Fibroblast of villous mesenchyme (primary cell): ENCODE measurements at regions not wholly inside any gene's neighbourhood (a gene's known extent, or its start where the extent isn't known, plus 50 kb on each side); places are given as distances from the start of the nearest gene placed in this dataset.

Source experiments
- DNase-seq: peaks from one replicate; pipeline ENCODE4 v3.0.0-alpha.2; 2010; ENCODE audit warnings: low read depth
- H3K4me3 ChIP-seq: 2 replicates; pipeline ENCODE4 v1.5.1; 2011; ENCODE audit warnings: low read depth, mild to moderate bottlenecking, low read length
- TF ChIP-seq, protein P1 (sequence below): IDR thresholded peaks from 2 replicates; pipeline ENCODE4 v1.5.1; 2012; ENCODE audit warnings: low read depth, mild to moderate bottlenecking, low read length; ENCODE audit not compliant: insufficient read depth

DNA sequence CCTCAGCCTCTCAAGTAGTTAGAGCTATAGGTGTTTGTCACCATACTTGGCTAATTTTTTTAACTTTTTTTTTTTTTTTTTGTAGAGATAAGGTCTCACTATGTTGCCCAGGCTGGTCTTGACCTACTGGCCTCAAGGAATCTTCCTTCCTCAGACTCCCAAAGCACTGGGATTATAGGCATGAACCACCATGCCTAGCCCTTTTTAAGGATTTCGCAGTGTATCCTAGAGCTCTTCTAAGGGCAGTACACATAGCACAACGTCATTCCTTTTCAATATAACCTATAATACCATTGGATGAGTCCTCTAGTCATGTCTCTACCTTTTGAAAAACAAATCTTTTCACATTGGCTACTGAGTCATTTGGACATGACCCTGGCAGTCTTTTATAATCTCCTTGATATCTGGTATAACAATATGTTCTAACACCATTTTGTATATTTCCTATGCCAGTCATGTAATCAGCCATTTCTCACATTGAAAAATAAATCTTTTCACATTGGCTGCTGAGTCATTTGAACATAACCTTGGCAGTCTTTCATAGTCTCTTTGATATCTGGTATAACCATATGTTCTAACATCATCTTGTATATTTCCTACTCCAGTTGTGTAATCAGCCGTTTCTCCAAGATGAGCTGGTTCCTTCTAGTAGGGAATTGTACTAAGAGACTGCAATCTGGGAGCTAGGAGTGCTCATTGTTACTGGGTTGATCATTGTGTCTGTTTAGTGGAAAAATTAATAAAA, 944.7 kb downstream of the MCTP2 start:
- H3K4me3 ChIP-seq, result no peak overlapping the region
- TF ChIP-seq, protein P1, sequence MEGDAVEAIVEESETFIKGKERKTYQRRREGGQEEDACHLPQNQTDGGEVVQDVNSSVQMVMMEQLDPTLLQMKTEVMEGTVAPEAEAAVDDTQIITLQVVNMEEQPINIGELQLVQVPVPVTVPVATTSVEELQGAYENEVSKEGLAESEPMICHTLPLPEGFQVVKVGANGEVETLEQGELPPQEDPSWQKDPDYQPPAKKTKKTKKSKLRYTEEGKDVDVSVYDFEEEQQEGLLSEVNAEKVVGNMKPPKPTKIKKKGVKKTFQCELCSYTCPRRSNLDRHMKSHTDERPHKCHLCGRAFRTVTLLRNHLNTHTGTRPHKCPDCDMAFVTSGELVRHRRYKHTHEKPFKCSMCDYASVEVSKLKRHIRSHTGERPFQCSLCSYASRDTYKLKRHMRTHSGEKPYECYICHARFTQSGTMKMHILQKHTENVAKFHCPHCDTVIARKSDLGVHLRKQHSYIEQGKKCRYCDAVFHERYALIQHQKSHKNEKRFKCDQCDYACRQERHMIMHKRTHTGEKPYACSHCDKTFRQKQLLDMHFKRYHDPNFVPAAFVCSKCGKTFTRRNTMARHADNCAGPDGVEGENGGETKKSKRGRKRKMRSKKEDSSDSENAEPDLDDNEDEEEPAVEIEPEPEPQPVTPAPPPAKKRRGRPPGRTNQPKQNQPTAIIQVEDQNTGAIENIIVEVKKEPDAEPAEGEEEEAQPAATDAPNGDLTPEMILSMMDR, result no peak
- DNase-seq, result peak; percentile 77

DNA sequence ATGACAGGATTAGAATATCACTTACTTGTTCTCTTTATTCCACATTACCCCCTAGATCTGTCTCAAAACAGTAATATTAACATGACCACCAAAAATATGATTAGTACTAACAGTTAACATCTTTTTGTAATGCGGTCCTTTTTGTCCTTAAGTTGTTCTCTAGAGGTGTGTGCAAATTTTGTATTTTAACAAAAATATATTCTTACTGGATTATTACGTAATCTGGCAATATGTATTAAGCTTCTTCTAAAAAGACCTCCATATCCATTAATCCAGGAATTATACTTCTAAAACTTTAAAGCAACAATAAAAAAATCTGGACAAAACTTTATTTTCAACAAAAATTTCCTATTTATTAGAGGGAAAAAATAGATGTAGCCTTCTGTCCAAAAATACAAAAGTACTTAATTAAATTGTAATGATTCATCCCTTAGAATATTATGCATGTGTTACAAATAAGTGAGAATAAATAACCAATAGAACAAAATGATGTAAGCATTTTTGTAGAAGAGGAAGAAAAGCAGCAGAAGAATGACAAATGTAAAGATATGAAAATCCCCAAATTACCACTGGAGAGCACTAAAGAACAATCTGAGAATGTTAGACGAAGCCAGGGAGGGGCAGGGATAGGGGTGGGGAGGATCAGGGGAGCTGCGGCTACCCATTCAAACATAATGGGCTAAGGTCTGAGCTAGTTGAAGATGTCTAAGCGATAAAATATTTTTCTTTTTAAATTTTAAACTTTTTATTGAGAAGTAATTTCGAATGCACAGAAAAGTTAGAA, 945.6 kb downstream of the MCTP2 start:
- TF ChIP-seq, protein P1, result no peak
- no peak for DNase-seq
- no peak overlapping the region for H3K4me3 ChIP-seq

GRCh38 chr15:95180530-95180929, 949.2 kb downstream of the MCTP2 start:
- DNase-seq, result no peak
- no peak overlapping the region for H3K4me3 ChIP-seq
- TF ChIP-seq, protein P1, result no peak

DNA sequence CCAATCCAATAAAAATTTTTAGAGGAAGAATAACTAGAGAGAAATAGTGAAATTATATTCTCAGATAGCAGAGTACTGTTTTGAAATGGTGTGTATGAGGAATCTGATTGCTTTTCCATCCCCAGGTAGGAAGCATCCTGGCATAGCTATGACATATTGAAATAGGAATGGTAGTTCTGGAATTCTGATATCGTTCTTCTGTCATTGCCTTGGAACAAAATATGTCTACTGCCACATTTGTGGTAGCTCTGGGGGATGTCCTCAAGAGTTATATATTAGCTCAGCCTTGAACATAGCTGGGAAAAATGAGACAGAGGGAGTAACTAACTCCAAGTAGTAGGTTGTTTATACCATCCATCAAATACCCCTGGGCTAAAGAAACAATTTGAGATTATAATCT, 950.7 kb downstream of the MCTP2 start:
- TF ChIP-seq, protein P1, result no peak
- H3K4me3 ChIP-seq, result no peak overlapping the region
- DNase-seq, result no peak

DNA sequence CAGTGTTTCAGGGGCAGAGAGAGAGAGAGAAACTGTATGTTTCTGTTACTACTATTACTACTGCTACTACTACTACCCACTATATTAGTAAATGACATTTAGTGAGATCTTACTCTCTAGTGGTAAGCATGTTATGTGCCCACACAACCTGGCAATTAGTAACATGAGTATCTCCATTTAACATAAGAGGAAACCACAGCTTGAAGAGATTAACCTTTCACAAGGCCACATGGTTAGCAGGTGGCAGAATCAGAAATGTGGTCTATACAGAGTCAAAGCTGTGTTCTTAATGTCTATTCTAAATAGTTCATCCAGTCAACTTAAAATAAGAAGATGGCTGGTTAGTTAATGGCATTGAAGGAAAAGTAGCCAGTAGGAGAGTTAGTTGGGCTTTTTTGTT, 961.6 kb downstream of the MCTP2 start:
- no peak for DNase-seq
- H3K4me3 ChIP-seq, result no peak overlapping the region

DNA sequence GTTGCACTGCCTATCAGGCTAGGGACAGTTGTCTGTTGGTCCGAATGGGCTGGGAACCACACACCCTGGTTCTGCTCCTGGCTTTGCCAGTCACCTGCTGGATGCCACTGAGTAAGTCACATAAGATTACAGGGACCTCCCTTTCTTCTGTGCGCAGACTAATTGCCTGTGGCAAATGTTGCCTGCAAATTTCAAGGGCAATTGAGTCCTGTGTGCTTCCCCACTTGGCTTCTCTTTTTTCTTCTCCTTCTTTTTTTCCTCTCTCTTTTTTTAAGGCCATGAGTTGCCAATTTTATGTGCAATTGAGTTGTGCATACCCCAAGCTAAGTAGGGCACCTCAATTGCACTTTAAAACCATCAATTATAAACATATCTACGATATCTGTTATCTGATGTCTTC, 963.4 kb downstream of the MCTP2 start:
- TF ChIP-seq, protein P1, result no peak
- no peak for DNase-seq
- no peak overlapping the region for H3K4me3 ChIP-seq

More for the DNA sequence above, 961.6 kb downstream of the MCTP2 start:
- TF ChIP-seq, protein P1, result no peak
